Large intestine (tissue), 3 donors: ENCODE measurements at regions not wholly inside any gene's neighbourhood (a gene's known extent, or its start where the extent isn't known, plus 50 kb on each side); places are given as distances from the start of the nearest gene placed in this dataset.

Experiments used
- DNase-seq, 2 donors: peaks; one replicate each; pipeline versions ENCODE4 v3.0.0 to v3.0.0-alpha.2; 2013
- H3K27ac ChIP-seq: one replicate; pipeline ENCODE4 v1.5.1; 2013; ENCODE audit warnings: low read length
- H3K27me3 ChIP-seq: 2 replicates; pipeline ENCODE4 v1.6.1; 2013; ENCODE audit warnings: low read length; ENCODE audit not compliant: control insufficient read depth, insufficient read depth
- H3K36me3 ChIP-seq: 2 replicates; pipeline ENCODE4 v1.6.1; 2013; ENCODE audit warnings: low read length; ENCODE audit not compliant: control insufficient read depth, insufficient read depth
- H3K4me1 ChIP-seq: one replicate; pipeline ENCODE4 v1.6.1; 2013; ENCODE audit warnings: low read length; ENCODE audit not compliant: control insufficient read depth, insufficient read depth
- H3K4me3 ChIP-seq: one replicate; pipeline ENCODE4 v1.5.1; 2013; ENCODE audit warnings: low read length
- H3K9me3 ChIP-seq: one replicate; pipeline ENCODE4 v1.6.1; 2013; ENCODE audit warnings: mild to moderate bottlenecking, low read depth, low read length, moderate library complexity; ENCODE audit not compliant: control insufficient read depth
- WGBS: methylation state at CpG from one replicate; pipeline ENCODE4 v1.1.5; 2013; ENCODE audit warnings: low lambda C conversion rate; ENCODE audit not compliant: insufficient coverage; 5-methylcytosine and 5-hydroxymethylcytosine counted together

- H3K4me3 ChIP-seq = no peak overlapping the region
- WGBS = 82% methylated on average over 2 of the region's 5 CpGs
- H3K4me1 ChIP-seq = no peaks in the 10 kb centered on the region
- no peaks in the 10 kb centered on the region for H3K27me3 ChIP-seq
- H3K9me3 ChIP-seq = no peaks in the 10 kb centered on the region
- DNase-seq = no peak
- no peaks in the 10 kb centered on the region for H3K36me3 ChIP-seq
- no peak overlapping the region for H3K27ac ChIP-seq
Observed at GRCh38 chr2:145832681-145833080, 1312.8 kb upstream of the ZEB2 start.

GRCh38 chr2:145829931-145830330, 1310.0 kb upstream of the ZEB2 start:
- Histone ChIP-seq H3K36me3 (no peaks in the 10 kb centered on the region), H3K4me1 (no peaks in the 10 kb centered on the region), H3K27me3 (no peaks in the 10 kb centered on the region), H3K9me3 (no peaks in the 10 kb centered on the region), H3K27ac (no peak overlapping the region), H3K4me3 (no peak overlapping the region)
- DNase-seq = no peak

GRCh38 chr2:145827235-145827634, 1307.3 kb upstream of the ZEB2 start:
- Histone ChIP-seq H3K9me3 (no peaks in the 10 kb centered on the region), H3K36me3 (no peaks in the 10 kb centered on the region), H3K27ac (no peak overlapping the region), H3K27me3 (no peaks in the 10 kb centered on the region), H3K4me1 (no peaks in the 10 kb centered on the region), H3K4me3 (no peak overlapping the region)
- DNase-seq = no peak
- 94% methylated on average over 2 of the region's 2 CpGs for WGBS

GRCh38 chr2:145824384-145824783, 1304.5 kb upstream of the ZEB2 start:
- no peak overlapping the region for H3K27ac ChIP-seq
- WGBS = 100% methylated on average over 2 of the region's 3 CpGs

GRCh38 chr2:145822892-145823534, 1303.1 kb upstream of the ZEB2 start:
- Histone ChIP-seq H3K9me3 (peaks cover 2% of the 10 kb centered on the region), H3K27me3 (no peaks in the 10 kb centered on the region), H3K36me3 (no peaks in the 10 kb centered on the region), H3K4me1 (no peaks in the 10 kb centered on the region), H3K4me3 (no peak overlapping the region), H3K27ac (no peak overlapping the region)
- 40% methylated on average over 2 of the region's 2 CpGs for WGBS
- DNase-seq = no peak

More at GRCh38 chr2:145824384-145824783, 1304.5 kb upstream of the ZEB2 start:
- no peaks in the 10 kb centered on the region for H3K9me3 ChIP-seq
- DNase-seq = no peak
- H3K36me3 ChIP-seq = no peaks in the 10 kb centered on the region
- H3K4me3 ChIP-seq = no peak overlapping the region
- no peaks in the 10 kb centered on the region for H3K4me1 ChIP-seq
- no peaks in the 10 kb centered on the region for H3K27me3 ChIP-seq

GRCh38 chr2:145820651-145821050, 1300.7 kb upstream of the ZEB2 start:
- Histone ChIP-seq H3K27me3 (no peaks in the 10 kb centered on the region), H3K36me3 (no peaks in the 10 kb centered on the region), H3K4me1 (no peaks in the 10 kb centered on the region), H3K4me3 (no peak overlapping the region), H3K27ac (no peak overlapping the region), H3K9me3 (peaks cover 2% of the 10 kb centered on the region)
- DNase-seq = no peak

GRCh38 chr2:145818890-145819504, 1299.1 kb upstream of the ZEB2 start:
- Histone ChIP-seq H3K4me3 (no peak overlapping the region), H3K4me1 (no peaks in the 10 kb centered on the region), H3K27me3 (no peaks in the 10 kb centered on the region), H3K36me3 (no peaks in the 10 kb centered on the region), H3K9me3 (peaks cover 2% of the 10 kb centered on the region), H3K27ac (no peak overlapping the region)
- no peak for DNase-seq

- no CpG with 5 or more reads among the region's 1 CpG for WGBS
- DNase-seq = no peak
Observed at GRCh38 chr2:145815933-145816332, 1296.0 kb upstream of the ZEB2 start.

GRCh38 chr2:145813481-145813880, 1293.6 kb upstream of the ZEB2 start:
- no CpG with 5 or more reads among the region's 3 CpGs for WGBS
- H3K4me3 ChIP-seq = no peak overlapping the region
- H3K4me1 ChIP-seq = no peaks in the 10 kb centered on the region
- no peaks in the 10 kb centered on the region for H3K36me3 ChIP-seq
- no peaks in the 10 kb centered on the region for H3K27me3 ChIP-seq
- H3K9me3 ChIP-seq = no peaks in the 10 kb centered on the region
- DNase-seq = no peak
- H3K27ac ChIP-seq = no peak overlapping the region

More at GRCh38 chr2:145815933-145816332, 1296.0 kb upstream of the ZEB2 start:
- no peak overlapping the region for H3K27ac ChIP-seq
- no peaks in the 10 kb centered on the region for H3K27me3 ChIP-seq
- peaks cover 2% of the 10 kb centered on the region for H3K9me3 ChIP-seq
- no peaks in the 10 kb centered on the region for H3K36me3 ChIP-seq
- H3K4me3 ChIP-seq = no peak overlapping the region
- no peaks in the 10 kb centered on the region for H3K4me1 ChIP-seq

GRCh38 chr2:145812165-145812554, 1292.2 kb upstream of the ZEB2 start:
- H3K9me3 ChIP-seq = no peaks in the 10 kb centered on the region
- no peaks in the 10 kb centered on the region for H3K4me1 ChIP-seq
- no peak for DNase-seq
- WGBS = no CpG with 5 or more reads among the region's 2 CpGs
- H3K36me3 ChIP-seq = no peaks in the 10 kb centered on the region
- H3K27me3 ChIP-seq = no peaks in the 10 kb centered on the region
- H3K4me3 ChIP-seq = no peak overlapping the region
- no peak overlapping the region for H3K27ac ChIP-seq
